WERI-Rb-1 (cell line): ENCODE measurements at regions not wholly inside any gene's neighbourhood (a gene's known extent, or its start where the extent isn't known, plus 50 kb on each side); places are given as distances from the start of the nearest gene placed in this dataset.

Experiments
- DNase-seq: peaks from one replicate; pipeline ENCODE4 v3.0.0-alpha.2; 2020
- H3K27ac ChIP-seq: fragments of 250-450 bp; sonication (Bioruptor Pico); 2 replicates; pipeline ENCODE4 v1.5.1; 2020; ENCODE audit warnings: mild to moderate bottlenecking, moderate library complexity
- H3K27me3 ChIP-seq: fragments of 250-450 bp; sonication (Bioruptor Pico); 2 replicates; pipeline ENCODE4 v1.5.1; 2021; ENCODE audit warnings: mild to moderate bottlenecking, low read depth, moderate library complexity; ENCODE audit not compliant: insufficient read depth, severe bottlenecking
- H3K36me3 ChIP-seq: fragments of 250-450 bp; sonication (Bioruptor Pico); 2 replicates; pipeline ENCODE4 v1.5.1; 2020; ENCODE audit warnings: mild to moderate bottlenecking, moderate library complexity
- H3K4me3 ChIP-seq: 2 replicates; pipeline ENCODE4 v1.5.1; 2011; ENCODE audit warnings: low read depth, mild to moderate bottlenecking, control low read depth, low read length
- H3K9me3 ChIP-seq: fragments of 250-450 bp; sonication (Bioruptor Pico); 2 replicates; pipeline ENCODE4 v1.5.1; 2021; ENCODE audit warnings: mild to moderate bottlenecking, moderate library complexity; ENCODE audit not compliant: severe bottlenecking
- TF ChIP-seq, protein P1 (sequence below): IDR thresholded peaks from 2 replicates; pipeline ENCODE4 v1.5.1; 2011; ENCODE audit warnings: low read depth, mild to moderate bottlenecking, control low read depth, inconsistent platforms, low read length

DNA sequence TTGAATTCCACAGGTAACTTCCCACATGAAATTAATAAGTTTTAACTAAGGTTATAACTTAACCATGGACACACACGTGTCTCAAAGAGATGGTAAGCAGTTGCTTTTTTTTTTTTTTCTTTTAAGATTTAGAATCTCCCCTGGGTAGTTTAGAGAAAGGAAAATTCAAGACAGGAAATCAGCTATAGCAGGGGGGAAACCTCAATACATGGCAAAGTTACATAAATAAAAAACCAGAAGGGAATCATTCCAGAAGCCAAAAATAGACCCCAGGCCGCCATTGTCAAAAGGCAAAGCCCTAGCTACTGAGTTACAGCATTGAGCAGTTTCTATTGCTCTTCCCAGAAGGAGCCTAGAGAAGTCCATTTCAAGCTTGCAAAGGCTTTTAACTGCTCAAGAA lies 91.5 kb upstream of the ZNF236 start:
- Histone ChIP-seq H3K9me3 (no peaks in the 10 kb centered on the region), H3K4me3 (no peak overlapping the region), H3K27ac (no peak overlapping the region), H3K36me3 (no peaks in the 10 kb centered on the region), H3K27me3 (no peaks in the 10 kb centered on the region)
- DNase-seq: no peak
- TF ChIP-seq, protein P1, sequence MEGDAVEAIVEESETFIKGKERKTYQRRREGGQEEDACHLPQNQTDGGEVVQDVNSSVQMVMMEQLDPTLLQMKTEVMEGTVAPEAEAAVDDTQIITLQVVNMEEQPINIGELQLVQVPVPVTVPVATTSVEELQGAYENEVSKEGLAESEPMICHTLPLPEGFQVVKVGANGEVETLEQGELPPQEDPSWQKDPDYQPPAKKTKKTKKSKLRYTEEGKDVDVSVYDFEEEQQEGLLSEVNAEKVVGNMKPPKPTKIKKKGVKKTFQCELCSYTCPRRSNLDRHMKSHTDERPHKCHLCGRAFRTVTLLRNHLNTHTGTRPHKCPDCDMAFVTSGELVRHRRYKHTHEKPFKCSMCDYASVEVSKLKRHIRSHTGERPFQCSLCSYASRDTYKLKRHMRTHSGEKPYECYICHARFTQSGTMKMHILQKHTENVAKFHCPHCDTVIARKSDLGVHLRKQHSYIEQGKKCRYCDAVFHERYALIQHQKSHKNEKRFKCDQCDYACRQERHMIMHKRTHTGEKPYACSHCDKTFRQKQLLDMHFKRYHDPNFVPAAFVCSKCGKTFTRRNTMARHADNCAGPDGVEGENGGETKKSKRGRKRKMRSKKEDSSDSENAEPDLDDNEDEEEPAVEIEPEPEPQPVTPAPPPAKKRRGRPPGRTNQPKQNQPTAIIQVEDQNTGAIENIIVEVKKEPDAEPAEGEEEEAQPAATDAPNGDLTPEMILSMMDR: no peak

DNA sequence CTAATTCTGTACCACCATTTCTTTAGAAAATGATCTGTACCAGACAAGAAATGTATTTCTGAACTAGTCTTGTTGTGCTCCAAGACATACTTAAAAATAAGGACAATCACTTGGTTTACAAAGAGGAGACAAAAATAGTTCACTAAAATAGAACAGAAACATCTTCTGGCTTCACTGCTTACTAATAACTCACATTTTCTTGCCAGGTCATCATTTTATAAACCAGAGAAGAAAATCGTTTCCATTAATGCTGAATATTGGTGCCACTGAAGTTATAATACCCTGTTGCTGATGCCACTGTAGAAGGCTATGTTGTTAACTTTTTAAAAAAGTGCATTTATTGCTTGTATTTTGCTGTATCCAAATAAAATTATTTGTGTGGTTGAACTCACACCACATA lies 94.8 kb upstream of the ZNF236 start:
- no peaks in the 10 kb centered on the region for H3K27me3 ChIP-seq
- no peak for DNase-seq
- TF ChIP-seq, protein P1: no peak
- H3K27ac ChIP-seq: no peak overlapping the region
- no peaks in the 10 kb centered on the region for H3K36me3 ChIP-seq
- H3K4me3 ChIP-seq: no peak overlapping the region
- H3K9me3 ChIP-seq: no peaks in the 10 kb centered on the region

DNA sequence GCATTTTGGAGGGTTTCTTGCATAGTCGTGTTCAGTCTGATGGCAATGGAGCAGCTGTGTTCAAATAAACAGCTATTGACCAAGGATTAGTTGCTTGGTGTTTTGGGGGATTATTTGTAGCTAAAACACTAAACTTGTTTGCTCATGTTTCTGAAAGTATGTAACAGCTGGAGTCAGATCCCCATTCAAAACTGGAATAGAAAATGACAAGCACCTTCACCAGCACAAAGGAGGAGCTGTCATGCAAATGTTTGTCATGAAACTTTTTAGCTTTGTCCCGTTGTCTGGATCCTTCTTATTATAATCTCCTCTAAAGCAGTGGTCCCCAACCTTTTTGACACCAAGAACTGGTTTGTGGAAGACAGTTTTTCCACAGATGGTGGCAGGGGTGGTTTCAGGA lies 96.9 kb upstream of the ZNF236 start:
- Histone ChIP-seq H3K27me3 (no peaks in the 10 kb centered on the region), H3K9me3 (no peaks in the 10 kb centered on the region), H3K27ac (no peak overlapping the region), H3K4me3 (no peak overlapping the region), H3K36me3 (no peaks in the 10 kb centered on the region)
- TF ChIP-seq, protein P1: no peak
- DNase-seq: no peak

GRCh38 chr18:76722224-76723061 lies 99.9 kb upstream of the ZNF236 start:
- H3K27ac ChIP-seq: no peak overlapping the region
- TF ChIP-seq, protein P1: no peak
- no peaks in the 10 kb centered on the region for H3K9me3 ChIP-seq
- H3K27me3 ChIP-seq: no peaks in the 10 kb centered on the region
- no peak overlapping the region for H3K4me3 ChIP-seq
- no peaks in the 10 kb centered on the region for H3K36me3 ChIP-seq
- DNase-seq: no peak

GRCh38 chr18:76721207-76721996 lies 101.0 kb upstream of the ZNF236 start:
- H3K4me3 ChIP-seq: no peak overlapping the region
- DNase-seq: no peak

More at GRCh38 chr18:76721207-76721996, 101.0 kb upstream of the ZNF236 start:
- H3K9me3 ChIP-seq: no peaks in the 10 kb centered on the region
- no peaks in the 10 kb centered on the region for H3K27me3 ChIP-seq
- H3K27ac ChIP-seq: no peak overlapping the region
- TF ChIP-seq, protein P1: no peak
- no peaks in the 10 kb centered on the region for H3K36me3 ChIP-seq
